HG03039 (cell line): ENCODE measurements at regions not wholly inside any gene's neighbourhood (a gene's known extent, or its start where the extent isn't known, plus 50 kb on each side); places are given as distances from the start of the nearest gene placed in this dataset.

Source experiments
- ATAC-seq: cut with Tn5 transposase; IDR thresholded peaks from one replicate; pipeline ENCODE4 v1.9.1; 2021; ENCODE audit warnings: mild to moderate bottlenecking, moderate library complexity; ENCODE audit not compliant: unreplicated experiment

- ATAC-seq = no peak
Measured at GRCh38 chr13:67642657-67643056, 412.5 kb upstream of the PCDH9 start.

DNA sequence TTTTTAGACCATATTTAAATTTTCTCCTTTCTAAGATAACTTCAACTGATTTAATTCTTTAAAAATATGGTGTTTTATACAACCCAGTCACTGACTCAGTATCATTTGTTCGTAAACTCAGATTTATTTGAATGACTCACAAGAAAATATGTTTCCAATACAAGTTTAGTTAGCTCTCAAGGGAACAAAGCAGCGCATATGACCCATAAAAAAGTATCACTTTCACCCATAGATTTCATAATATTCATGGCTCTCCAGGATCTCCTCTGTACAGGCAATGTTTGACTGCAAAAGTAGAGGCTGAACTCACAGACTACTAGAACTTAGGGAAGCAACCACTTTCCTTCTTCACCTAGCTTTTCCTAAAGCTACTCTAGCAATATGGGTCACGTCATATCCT is 405.6 kb upstream of the PCDH9 start:
- no peak for ATAC-seq

GRCh38 chr13:67632590-67632989 is 402.5 kb upstream of the PCDH9 start:
- no peak for ATAC-seq

- ATAC-seq = no peak
Measured at GRCh38 chr13:67630640-67631039, 400.5 kb upstream of the PCDH9 start.

DNA sequence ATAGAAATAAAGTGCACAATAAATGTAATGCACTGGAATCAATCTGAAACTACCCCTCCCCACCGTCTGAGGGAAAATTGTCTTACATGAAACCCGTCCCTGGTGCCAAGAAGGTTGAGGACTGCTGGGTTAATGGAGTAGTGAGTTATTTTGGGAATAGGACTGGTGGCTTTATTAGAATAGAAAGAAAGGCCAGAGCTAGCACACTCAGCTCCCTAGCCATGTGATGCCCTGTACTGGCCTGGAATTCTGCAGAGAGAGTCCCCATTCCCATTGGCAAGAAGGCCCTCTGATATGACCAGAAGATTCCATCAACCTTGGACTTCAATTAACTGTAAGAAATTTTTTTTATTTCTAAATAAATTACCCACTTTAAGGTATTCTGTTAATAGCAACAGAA is 393.5 kb upstream of the PCDH9 start:
- ATAC-seq = no peak

- ATAC-seq = no peak
Measured at GRCh38 chr13:67620665-67621064, 390.5 kb upstream of the PCDH9 start.

GRCh38 chr13:67619995-67620380 is 389.9 kb upstream of the PCDH9 start:
- no peak for ATAC-seq

- ATAC-seq = no peak
Measured at GRCh38 chr13:67619351-67619994, 389.3 kb upstream of the PCDH9 start.

GRCh38 chr13:67614579-67614978 is 384.4 kb upstream of the PCDH9 start:
- ATAC-seq = no peak

- no peak for ATAC-seq
Measured at GRCh38 chr13:67614013-67614412, 383.9 kb upstream of the PCDH9 start.

DNA sequence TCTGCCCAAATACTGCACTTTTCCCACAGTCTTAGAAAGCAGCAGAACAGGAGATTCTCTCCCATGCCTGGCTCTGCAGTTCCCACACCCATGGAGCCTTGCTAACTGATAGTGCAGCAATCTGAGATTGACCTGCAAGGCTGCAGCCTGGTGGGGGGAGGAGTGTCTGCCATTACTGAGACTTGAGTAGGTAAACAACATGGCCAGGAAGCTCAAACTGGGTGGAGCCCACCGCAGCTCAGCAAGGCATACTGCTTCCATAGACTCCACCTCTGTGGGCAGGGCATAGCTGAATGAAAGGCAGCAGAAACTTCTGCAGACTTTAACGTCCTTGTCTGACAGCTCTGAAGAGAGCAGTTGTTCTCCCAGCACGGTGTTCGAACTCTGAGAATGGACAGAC is 358.5 kb upstream of the PCDH9 start:
- no peak for ATAC-seq

DNA sequence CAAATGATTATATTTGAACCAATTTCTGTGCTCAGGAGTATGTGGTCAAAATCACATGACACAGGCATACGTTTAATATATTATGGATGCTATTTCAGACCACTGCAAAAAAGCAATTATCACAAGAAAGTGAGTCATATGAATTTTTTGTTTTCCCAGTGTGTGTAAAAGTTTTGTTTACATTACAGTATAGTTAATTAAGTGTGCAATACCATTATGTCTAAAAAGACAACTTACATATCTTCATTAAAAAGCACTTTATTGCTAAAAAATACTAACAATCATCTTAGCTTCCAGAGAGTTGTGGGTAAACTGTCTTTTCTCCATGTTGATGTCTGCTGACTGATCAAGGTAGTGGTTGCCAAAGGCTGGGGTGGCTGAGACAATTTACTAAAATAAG is 347.2 kb upstream of the PCDH9 start:
- ATAC-seq = no peak

- ATAC-seq = no peak
Measured at GRCh38 chr13:67574320-67575233, 344.4 kb upstream of the PCDH9 start.

GRCh38 chr13:67568205-67568604 is 338.1 kb upstream of the PCDH9 start:
- ATAC-seq = no peak

DNA sequence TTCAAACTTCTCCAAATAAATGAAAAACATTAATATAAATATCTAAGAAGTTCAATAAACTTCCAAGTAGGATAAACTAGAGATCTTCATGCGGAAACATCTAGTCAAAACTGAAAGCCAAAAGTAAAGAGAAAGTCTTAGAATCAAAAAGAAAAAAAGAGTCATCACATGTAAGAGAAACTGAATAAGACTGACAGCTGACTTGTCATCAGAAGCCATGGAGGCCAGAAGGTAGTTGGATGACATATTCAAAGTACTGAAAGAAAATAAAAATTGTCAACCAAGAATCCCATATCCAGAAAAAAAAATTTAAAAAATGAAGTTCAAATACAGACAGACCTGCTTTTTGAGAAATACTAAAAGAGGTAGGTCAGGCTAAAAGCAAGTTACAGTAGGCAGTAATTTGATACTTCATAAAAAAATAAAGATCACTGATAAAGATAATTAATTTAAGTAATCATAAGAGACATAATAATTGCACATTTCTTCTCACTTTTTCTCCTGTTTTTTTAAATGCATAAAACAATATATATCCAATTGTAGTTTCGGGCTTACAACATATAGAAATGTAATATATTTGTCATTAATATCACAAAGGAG is 327.6 kb upstream of the PCDH9 start:
- no peak for ATAC-seq

DNA sequence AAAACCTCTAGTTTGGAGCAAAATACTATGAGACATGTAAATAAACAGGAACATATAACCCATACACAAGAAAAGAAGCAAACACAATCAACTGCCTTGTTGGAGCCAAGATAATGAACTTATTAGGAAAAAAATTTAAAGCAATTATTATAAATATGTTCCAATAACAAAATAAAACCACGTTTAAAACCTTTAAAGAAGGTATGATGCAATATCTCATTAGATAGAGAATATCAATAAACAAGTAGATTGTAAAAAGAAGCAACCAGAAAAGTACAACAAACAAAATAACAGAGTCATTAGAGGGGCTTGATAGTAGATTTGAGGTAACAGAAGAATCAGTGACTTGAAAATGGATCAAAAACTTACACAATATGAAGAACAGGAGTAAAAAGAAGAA is 327.0 kb upstream of the PCDH9 start:
- no peak for ATAC-seq

GRCh38 chr13:67554746-67555452 is 324.8 kb upstream of the PCDH9 start:
- ATAC-seq = no peak

GRCh38 chr13:67554286-67554685 is 324.1 kb upstream of the PCDH9 start:
- no peak for ATAC-seq

- no peak for ATAC-seq
Measured at GRCh38 chr13:67549331-67549730, 319.2 kb upstream of the PCDH9 start.

DNA sequence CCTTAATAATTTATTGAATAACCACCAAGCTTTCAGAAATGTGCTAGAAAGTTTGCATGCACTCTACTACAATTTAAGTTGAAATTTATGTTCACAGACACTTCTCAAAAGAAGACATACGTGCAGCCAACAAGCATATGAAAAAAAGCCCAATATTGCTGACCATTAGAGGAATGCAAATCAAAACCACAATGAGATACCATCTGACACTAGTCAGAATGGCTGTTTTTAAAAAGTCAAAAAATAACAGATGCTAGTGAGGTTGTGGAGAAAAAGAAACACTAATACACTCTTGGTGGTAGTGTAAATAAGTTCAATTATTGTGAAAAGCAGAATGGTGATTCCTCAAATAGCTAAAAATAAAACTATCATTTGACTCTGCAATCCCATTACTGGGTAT is 308.8 kb upstream of the PCDH9 start:
- no peak for ATAC-seq

DNA sequence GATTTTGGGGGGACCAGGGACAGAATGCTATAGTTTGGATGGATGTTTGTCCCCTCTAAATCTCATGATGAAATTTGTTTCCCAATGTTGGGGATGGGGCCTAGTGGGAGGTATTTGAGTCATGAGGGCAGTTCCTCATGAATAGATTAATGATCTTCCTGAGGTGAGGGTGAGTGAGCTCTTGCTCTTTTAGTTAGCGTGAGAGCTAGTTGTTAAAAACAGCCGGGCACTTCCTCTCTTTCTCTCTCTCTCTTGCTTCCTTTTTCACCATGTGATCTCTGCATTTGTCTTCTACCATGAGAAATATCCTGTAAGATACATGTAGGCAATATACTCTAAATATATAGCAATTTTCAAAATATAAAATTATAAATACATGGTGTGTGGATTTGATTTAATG is 290.8 kb upstream of the PCDH9 start:
- no peak for ATAC-seq
